GM10266 (cell line): ENCODE measurements at regions not wholly inside any gene's neighbourhood (a gene's known extent, or its start where the extent isn't known, plus 50 kb on each side); places are given as distances from the start of the nearest gene placed in this dataset.
"Not testable (repeated sequence)": the region's sequence is repeated elsewhere in the genome, so short reads cannot be mapped to it uniquely, and the experiment has no call there.

Source experiments
- DNase-seq: peaks from one replicate; pipeline ENCODE4 v3.0.0; 2012; ENCODE audit errors: extremely low spot score
- TF ChIP-seq, protein P1 (sequence below): IDR thresholded peaks from 2 replicates; pipeline ENCODE4 v1.5.1; 2012; ENCODE audit warnings: mild to moderate bottlenecking, low read depth; ENCODE audit not compliant: control insufficient read depth, insufficient read depth; ENCODE audit errors: missing control alignments

DNA sequence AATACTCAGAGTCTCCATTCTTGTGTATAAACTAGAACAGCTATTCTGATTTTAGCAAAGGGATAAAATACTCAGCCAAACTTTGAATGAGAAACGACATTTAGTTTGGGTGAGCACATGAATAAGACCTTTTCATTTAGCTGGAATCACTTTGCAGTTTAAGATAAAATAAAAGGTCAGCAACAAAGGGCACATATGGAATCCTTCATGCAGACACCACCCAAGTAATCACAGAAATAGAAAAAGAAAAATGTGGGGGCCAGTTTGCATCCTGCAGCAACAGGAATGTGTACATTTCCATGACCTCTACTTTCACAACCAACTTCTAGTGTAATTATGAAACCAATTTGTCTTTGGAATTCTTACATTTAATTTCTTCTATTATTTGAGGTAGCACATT, 1637.4 kb downstream of the PCDH9 start:
- TF ChIP-seq, protein P1, sequence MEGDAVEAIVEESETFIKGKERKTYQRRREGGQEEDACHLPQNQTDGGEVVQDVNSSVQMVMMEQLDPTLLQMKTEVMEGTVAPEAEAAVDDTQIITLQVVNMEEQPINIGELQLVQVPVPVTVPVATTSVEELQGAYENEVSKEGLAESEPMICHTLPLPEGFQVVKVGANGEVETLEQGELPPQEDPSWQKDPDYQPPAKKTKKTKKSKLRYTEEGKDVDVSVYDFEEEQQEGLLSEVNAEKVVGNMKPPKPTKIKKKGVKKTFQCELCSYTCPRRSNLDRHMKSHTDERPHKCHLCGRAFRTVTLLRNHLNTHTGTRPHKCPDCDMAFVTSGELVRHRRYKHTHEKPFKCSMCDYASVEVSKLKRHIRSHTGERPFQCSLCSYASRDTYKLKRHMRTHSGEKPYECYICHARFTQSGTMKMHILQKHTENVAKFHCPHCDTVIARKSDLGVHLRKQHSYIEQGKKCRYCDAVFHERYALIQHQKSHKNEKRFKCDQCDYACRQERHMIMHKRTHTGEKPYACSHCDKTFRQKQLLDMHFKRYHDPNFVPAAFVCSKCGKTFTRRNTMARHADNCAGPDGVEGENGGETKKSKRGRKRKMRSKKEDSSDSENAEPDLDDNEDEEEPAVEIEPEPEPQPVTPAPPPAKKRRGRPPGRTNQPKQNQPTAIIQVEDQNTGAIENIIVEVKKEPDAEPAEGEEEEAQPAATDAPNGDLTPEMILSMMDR: no peak
- DNase-seq: no peak

DNA sequence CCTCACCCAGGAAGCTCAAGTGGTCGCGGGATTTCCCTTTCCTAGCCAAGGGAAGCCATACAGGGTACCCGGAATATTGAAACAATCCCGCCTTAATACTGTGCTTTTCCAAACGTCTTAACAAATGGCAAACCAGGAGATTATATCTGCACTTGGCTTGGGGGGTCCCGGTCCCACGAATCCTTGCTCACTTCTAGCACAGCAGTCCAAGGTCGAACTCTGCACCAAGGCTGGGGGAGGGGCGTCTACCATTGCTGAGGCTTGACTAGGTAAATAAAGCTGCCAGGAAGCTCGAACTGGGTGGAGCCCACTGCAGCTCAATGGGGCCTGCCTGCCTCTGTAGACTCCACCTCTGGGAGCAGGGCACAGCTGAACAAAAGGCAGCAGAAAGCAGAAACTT, 1644.8 kb downstream of the PCDH9 start:
- TF ChIP-seq, protein P1: no peak
- DNase-seq: no peak

DNA sequence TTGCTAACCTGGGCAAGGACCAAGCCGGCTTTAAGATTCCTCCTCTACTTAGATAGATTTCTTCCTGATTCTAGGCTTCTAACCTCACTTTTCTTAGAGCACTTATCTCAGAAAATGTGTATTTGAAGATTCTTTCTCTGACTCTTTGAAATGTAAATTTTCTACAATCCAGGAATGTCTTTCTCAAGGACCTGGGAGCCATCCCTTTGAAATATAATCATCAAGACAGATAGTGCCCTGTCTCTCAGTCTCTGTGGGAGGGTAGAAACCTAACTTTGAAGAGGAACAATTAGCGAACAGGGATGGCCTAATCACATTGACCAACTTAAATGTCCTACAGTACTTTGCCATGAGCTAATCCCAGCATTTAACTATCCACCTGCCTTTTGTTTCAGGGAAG, 1646.0 kb downstream of the PCDH9 start:
- no peak for DNase-seq
- TF ChIP-seq, protein P1: no peak

DNA sequence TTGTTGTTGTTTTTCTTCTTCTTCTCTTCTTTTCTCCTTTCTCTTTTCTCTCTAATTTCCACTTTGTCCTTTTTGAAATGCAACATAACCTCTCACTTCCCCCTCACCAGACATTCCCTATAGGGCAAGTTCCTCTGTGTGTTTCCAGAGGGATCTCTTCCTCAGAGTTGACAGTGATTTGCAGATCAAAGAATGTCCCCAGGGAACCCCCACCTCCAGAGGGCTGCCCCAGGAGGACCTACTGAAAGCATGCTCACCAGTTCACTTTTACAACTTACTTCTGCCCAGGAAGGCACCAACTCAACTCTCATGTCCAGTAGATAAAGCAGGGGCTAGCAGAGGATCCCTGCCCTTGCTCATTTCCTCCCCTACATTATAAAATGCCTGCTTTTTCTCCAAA, 1648.0 kb downstream of the PCDH9 start:
- no peak for DNase-seq
- TF ChIP-seq, protein P1: no peak

DNA sequence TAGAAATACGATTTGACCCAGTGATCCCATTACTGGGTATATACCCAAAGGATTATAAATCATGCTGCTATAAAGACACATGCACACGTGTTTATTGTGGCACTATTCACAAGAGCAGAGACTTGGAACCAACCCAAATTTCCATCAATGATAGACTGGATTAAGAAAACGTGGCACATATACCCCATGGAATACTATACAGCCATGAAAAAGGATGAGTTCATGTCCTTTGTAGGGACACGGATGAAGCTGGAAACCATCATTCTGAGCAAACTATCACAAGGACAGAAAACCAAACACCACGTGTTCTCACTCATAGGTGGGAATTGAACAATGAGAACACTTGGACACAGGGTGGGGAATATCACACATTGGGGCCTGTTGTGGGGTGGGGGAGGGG, 1665.6 kb downstream of the PCDH9 start:
- DNase-seq: not testable (repeated sequence)

DNA sequence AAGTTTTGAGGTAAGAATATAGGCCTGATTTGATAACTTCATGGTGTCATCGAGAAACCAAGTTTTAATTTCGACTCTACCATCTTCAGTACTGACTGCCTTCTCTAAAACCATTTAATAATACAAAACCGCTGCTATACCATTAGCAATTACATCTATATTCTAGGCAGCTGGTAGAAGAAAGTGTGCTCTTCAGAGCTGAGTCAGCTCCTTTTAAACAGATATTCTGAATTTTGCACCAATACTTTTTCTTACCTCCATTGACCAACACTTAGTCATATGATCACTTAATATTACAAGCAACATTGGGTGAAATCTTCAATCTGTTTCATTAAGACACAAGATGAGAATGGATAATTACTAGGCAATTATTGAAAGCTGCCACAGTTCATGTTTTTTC, 1667.8 kb downstream of the PCDH9 start:
- TF ChIP-seq, protein P1: no peak
- DNase-seq: no peak

DNA sequence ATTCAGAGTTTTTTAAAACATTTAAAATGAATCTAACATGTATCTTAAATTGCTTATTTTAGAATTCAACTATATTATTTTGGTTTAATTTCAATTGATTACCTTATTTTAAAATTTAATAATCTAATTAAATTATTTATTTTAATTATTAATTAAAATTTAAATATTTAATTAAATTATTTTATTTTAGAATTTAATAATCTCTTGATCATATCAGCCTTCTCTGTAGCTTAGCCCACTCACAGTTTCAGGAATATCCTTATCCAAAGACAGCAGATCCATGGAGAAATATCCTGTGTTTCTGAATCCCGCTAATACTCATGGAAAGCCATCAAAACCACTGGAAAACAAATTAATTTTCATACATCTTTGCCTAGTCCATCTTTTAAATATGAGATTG, 1669.2 kb downstream of the PCDH9 start:
- TF ChIP-seq, protein P1: no peak

DNA sequence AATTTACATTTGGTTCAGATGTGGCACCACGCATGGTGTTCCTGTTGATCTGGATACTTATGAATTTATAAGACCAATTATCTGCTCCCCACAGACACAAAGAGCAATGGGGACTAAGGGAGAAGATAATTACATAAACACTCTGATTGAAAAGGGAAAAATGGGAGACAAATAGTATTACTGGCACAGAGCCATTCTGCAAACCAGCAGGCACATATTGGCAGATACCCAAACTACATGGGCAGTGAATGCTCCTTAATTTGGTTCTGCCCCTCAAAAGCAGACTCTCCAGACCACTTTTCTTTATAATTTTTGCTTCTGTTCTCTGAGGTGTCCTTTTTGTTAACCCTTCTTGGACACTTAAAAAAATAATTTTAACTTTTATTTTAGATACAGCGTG, 1674.2 kb downstream of the PCDH9 start:
- no peak for DNase-seq
- TF ChIP-seq, protein P1: no peak

More for the DNA sequence above, 1669.2 kb downstream of the PCDH9 start:
- no peak for DNase-seq
